Psoas muscle (tissue), 7 donors: ENCODE measurements at regions not wholly inside any gene's neighbourhood (a gene's known extent, or its start where the extent isn't known, plus 50 kb on each side); places are given as distances from the start of the nearest gene placed in this dataset.

Experiments
- ATAC-seq, 4 donors: fragments of 200-7000 bp; cut with Tn5 transposase; one replicate each; pipeline ENCODE4 v1.9.1; 2020; ENCODE audit warnings: moderate library complexity in 3 of 4, mild to moderate bottlenecking in 2 of 4
- DNase-seq, 2 donors: peaks; one replicate each; pipeline ENCODE4 v3.0.0-alpha.2; 2020
- H3K27ac ChIP-seq: fragments of 200-600 bp; one replicate; pipeline ENCODE4 v1.8.0; 2022
- H3K27me3 ChIP-seq, 3 donors: fragments of 200-600 bp in 1 of 3; one replicate each; pipeline versions ENCODE4 v1.6.1 to v1.8.0; 2013 to 2022; ENCODE audit warnings: low read length in 2 of 3, mild to moderate bottlenecking in 2 of 3, moderate library complexity in 1 of 3; ENCODE audit not compliant: insufficient read depth in 3 of 3
- H3K36me3 ChIP-seq, 2 donors: fragments of 200-600 bp in 1 of 2; one replicate each; pipeline versions ENCODE4 v1.6.1 to v1.8.0; 2013 to 2022; ENCODE audit warnings: low read depth in 1 of 2, mild to moderate bottlenecking in 1 of 2, moderate library complexity in 1 of 2; ENCODE audit not compliant: insufficient read depth in 1 of 2
- H3K4me1 ChIP-seq: fragments of 200-600 bp; one replicate; pipeline ENCODE4 v1.8.0; 2022
- H3K4me3 ChIP-seq: fragments of 200-600 bp; one replicate; pipeline ENCODE4 v1.8.0; 2022; ENCODE audit warnings: mild to moderate bottlenecking
- H3K9me3 ChIP-seq: fragments of 200-600 bp; one replicate; pipeline ENCODE4 v1.8.0; 2022
- WGBS, 3 donors: extraction: QIAGEN DNeasy Blood & Tissue Kit; methylation state at CpG; one replicate each; pipeline versions ENCODE4 v1.1.6 to v1.1.7; 2013; 5-methylcytosine and 5-hydroxymethylcytosine counted together
- intact Hi-C, 2 donors: fragments of 100-400 bp; cut with DNase I; formaldehyde crosslinking; loops; one replicate each; pipeline versions ENCODE4 v1.11.0 to v1.14.2; 2022
- TF ChIP-seq, protein P1 (sequence below): fragments of 200-600 bp; IDR thresholded peaks from one replicate; pipeline ENCODE4 v1.8.0; 2022; ENCODE audit warnings: antibody characterized with exemption
- donor health status: healthy with polysubstance abuse.
- donor health status: DM: no; HTN: no; CAD: no; lungs with moderate emphysema.
- donor health status: Bipolar disorder and iron deficiency.
- donor health status: healthy.
- donor health status: DM: yes; HTN: yes; CAD: no.
- donor health status: DM: no; HTN: no; CAD: no.
- donor health status: DM: yes; HTN: yes; CAD: no.

DNA sequence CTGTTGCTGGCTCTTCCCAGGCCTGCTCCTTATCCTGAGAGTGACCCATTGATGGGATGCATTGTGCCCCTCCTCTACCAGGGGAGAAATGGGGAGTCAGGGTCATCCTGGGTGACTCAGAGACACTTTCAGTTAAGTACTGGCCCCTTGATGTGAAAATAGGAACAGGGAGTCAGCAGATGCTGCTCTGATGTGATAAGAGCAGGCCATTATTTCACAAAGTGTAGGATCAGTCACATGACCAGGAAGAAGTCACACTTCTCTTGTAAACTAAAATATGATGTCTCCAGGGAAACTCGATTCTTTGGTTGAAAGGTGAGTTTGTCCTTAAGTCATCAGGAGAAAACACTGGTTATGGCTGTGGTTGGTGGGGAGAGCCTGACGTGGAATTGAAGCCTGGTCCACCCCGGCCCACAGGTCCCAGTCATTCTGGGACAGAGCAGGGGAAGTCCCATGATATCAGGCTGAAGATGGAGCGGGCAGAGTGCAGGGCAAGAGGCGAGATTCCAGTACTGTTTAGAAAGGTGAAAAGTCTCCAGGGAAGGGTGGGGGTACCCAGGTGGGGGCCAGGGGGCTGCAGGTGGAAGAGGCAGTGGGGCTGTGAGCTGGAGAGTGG, 88.6 kb upstream of the NLRP1 start:
- ATAC-seq = no peak
- TF ChIP-seq, protein P1, sequence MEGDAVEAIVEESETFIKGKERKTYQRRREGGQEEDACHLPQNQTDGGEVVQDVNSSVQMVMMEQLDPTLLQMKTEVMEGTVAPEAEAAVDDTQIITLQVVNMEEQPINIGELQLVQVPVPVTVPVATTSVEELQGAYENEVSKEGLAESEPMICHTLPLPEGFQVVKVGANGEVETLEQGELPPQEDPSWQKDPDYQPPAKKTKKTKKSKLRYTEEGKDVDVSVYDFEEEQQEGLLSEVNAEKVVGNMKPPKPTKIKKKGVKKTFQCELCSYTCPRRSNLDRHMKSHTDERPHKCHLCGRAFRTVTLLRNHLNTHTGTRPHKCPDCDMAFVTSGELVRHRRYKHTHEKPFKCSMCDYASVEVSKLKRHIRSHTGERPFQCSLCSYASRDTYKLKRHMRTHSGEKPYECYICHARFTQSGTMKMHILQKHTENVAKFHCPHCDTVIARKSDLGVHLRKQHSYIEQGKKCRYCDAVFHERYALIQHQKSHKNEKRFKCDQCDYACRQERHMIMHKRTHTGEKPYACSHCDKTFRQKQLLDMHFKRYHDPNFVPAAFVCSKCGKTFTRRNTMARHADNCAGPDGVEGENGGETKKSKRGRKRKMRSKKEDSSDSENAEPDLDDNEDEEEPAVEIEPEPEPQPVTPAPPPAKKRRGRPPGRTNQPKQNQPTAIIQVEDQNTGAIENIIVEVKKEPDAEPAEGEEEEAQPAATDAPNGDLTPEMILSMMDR = no peak
- Histone ChIP-seq H3K4me1 (no peaks in the 10 kb centered on the region), H3K9me3 (no peaks in the 10 kb centered on the region), H3K27me3 (peaks cover 0 to 24% (median 9%) of the 10 kb centered on the region in 3 donors), H3K36me3 (no peaks in the 10 kb centered on the region), H3K27ac (no peak overlapping the region), H3K4me3 (no peak overlapping the region)
- DNase-seq = no peak
- intact Hi-C loops = no loop called here
- WGBS, 3 donors = 75 to 87% (median 82%) methylated on average over 5 of the region's 5 CpGs

DNA sequence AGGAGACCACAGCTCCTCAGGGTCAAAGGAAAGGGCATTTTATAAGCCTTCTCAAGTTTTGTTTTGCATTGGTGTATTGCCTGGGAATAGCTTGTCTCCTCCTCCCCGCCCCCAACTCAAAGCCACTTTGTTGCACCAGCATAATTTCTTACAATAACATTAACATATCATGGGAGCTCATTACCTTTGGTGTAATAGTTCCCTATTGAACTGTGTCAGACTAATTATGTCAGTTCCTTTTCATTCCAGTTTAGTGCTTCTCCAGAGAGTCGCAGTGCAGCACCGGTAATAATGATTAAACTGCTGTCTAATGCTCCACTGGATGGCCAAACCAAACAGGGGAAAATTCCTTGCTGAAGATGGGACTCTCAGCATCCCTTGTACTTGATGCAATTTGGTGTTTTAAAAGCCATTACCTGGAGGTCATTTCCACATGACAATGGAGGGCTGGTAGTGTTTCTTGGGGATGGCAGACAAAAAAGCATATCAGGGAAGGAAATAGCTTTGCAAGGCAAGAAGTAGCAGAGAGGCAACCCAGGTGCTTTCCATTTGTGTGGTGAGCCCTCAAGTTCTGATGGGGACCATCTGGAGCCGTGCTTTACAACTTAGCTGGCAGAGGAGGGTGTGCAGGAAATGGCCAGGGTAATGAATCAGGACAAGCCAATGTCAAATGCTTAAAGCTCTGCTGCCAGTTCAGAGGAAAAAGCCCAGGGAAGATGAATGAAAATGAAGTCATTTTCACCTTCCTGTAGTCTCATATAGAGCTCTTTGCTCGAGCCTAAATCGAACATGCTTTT, 91.5 kb upstream of the NLRP1 start:
- intact Hi-C loops = no loop called here
- WGBS, 3 donors = 23 to 31% (median 25%) methylated on average over 6 of the region's 6 CpGs
- H3K27ac ChIP-seq = no peak overlapping the region
- H3K36me3 ChIP-seq = no peaks in the 10 kb centered on the region
- H3K4me3 ChIP-seq = no peak overlapping the region
- H3K4me1 ChIP-seq = no peaks in the 10 kb centered on the region
- ATAC-seq (no peak), DNase-seq (no peak)
- TF ChIP-seq, protein P1 = no peak
- H3K9me3 ChIP-seq = no peaks in the 10 kb centered on the region
- peaks cover 0 to 8% (median 5%) of the 10 kb centered on the region in 3 donors for H3K27me3 ChIP-seq

DNA sequence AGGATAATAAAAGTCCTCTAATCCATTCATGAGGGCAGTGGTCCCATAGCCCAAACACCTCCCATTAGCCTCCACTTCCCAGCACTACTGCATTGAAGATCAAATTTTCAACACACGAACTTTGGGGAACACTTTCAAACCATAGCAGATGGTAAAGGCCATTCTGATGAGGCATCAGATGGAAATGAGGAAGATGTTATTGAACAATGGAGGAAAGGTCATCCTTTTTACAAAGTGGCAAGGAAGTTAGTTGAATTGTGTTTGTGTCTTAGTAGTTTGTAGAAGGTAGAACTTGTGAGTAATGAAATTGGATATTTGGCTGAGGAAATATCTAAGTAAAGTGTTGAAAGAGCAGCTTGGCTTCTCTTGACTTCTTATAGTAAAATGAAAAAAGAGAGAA, 93.3 kb upstream of the NLRP1 start:
- Histone ChIP-seq H3K27me3 (peaks cover 0 to 8% (median 5%) of the 10 kb centered on the region in 3 donors), H3K9me3 (no peaks in the 10 kb centered on the region), H3K27ac (no peak overlapping the region), H3K4me3 (no peak overlapping the region), H3K36me3 (no peaks in the 10 kb centered on the region), H3K4me1 (no peaks in the 10 kb centered on the region)
- 50 to 75% (median 58%) methylated on average over 1 of the region's 1 CpG for WGBS, 3 donors
- ATAC-seq (no peak), DNase-seq (no peak)
- intact Hi-C loops = no loop called here
- TF ChIP-seq, protein P1 = no peak

DNA sequence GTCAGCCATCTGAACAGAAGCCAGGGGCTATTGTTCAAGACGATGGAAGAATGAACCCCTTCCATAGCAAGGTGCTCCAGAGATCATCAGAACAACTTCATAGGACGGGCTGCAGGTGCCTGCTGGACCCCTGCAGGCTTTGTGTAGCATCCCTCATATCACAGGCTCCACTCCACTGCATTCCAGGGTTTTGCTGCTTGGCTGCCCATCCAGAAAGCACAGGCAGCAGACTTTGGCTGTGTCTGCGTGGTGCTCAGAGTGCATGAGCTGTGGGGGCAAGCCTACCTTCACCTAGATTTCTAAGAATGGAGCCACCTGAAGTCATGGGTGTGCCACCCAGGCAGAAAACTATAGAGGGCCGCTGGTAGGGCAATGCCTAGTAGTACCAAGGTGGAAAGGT, 93.9 kb upstream of the NLRP1 start:
- WGBS, 3 donors = 78 to 89% (median 81%) methylated on average over 4 of the region's 4 CpGs
- ATAC-seq (no peak), DNase-seq (no peak)

More for the DNA sequence above, 93.9 kb upstream of the NLRP1 start:
- Histone ChIP-seq H3K27me3 (peaks cover 0 to 9% (median 5%) of the 10 kb centered on the region in 3 donors), H3K4me1 (no peaks in the 10 kb centered on the region), H3K27ac (no peak overlapping the region), H3K36me3 (no peaks in the 10 kb centered on the region), H3K4me3 (no peak overlapping the region), H3K9me3 (no peaks in the 10 kb centered on the region)
- intact Hi-C loops = no loop called here
- TF ChIP-seq, protein P1 = no peak
